ENCODE measurements at regions not wholly inside any gene's neighbourhood (a gene's known extent, or its start where the extent isn't known, plus 50 kb on each side); places are given as distances from the start of the nearest gene placed in this dataset.

DNA sequence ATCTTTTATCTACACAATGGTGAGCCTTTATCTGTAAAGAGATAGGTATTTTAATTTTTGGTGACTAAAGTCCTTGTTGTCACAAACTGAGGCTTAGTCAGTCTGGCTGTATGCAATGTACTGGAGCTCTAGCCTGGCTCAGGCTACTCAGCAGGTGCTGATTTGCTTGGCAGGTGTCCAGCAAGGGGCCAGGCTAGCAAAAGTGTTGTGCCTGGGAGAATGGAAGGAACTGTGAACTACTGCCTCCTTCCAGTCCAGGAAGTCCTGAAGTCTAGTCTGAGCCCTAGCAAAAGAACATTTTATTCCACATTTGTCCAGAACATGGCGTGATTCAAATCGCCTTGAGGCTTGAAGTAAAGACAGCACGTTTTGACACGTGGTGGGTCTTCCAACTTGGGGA lies 260.5 kb downstream of the CCDC85A start:
- H3K36me3 ChIP-seq (ENCODE audit: insufficient read depth, low read length) = no peaks in the 10 kb centered on the region
- H3K4me1 ChIP-seq (ENCODE audit: insufficient read depth, low read length, poor library complexity, severe bottlenecking) = no peaks in the 10 kb centered on the region
- no peak overlapping the region for H3K4me3 ChIP-seq (ENCODE audit: low read length, poor library complexity, severe bottlenecking)
- H3K79me2 ChIP-seq (ENCODE audit: insufficient read depth, low read length) = no peaks in the 10 kb centered on the region
- no peaks in the 10 kb centered on the region for H4K20me1 ChIP-seq (ENCODE audit: insufficient read depth, low read length, poor library complexity, severe bottlenecking)
- no peaks in the 10 kb centered on the region for H3K9me3 ChIP-seq (ENCODE audit: insufficient read depth, low read depth, low read length)
- H3F3A ChIP-seq (ENCODE audit: low read depth) = no peaks in the 10 kb centered on the region
- no peak overlapping the region for H2AFZ ChIP-seq (ENCODE audit: low read length)
- H3K27me3 ChIP-seq (ENCODE audit: insufficient read depth, low read length, poor library complexity, severe bottlenecking) = no peaks in the 10 kb centered on the region
- H3K4me2 ChIP-seq (ENCODE audit: low read depth, low read length, poor library complexity, severe bottlenecking) = no peak overlapping the region
- TF ChIP-seq, protein P1, sequence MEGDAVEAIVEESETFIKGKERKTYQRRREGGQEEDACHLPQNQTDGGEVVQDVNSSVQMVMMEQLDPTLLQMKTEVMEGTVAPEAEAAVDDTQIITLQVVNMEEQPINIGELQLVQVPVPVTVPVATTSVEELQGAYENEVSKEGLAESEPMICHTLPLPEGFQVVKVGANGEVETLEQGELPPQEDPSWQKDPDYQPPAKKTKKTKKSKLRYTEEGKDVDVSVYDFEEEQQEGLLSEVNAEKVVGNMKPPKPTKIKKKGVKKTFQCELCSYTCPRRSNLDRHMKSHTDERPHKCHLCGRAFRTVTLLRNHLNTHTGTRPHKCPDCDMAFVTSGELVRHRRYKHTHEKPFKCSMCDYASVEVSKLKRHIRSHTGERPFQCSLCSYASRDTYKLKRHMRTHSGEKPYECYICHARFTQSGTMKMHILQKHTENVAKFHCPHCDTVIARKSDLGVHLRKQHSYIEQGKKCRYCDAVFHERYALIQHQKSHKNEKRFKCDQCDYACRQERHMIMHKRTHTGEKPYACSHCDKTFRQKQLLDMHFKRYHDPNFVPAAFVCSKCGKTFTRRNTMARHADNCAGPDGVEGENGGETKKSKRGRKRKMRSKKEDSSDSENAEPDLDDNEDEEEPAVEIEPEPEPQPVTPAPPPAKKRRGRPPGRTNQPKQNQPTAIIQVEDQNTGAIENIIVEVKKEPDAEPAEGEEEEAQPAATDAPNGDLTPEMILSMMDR (conservative IDR thresholded peaks at IDR 0.05; ENCODE audit: low read length) = no peak
- TF ChIP-seq EZH2phosphoT487 (IDR thresholded peaks at IDR 0.05; ENCODE audit: borderline replicate concordance) = no peak
- H3K9ac ChIP-seq (ENCODE audit: low read depth, low read length, poor library complexity, severe bottlenecking) = no peak overlapping the region
- H3K9me2 ChIP-seq (replicated peaks; ENCODE audit: low read depth, low read length) = no peaks in the 10 kb centered on the region

DNA sequence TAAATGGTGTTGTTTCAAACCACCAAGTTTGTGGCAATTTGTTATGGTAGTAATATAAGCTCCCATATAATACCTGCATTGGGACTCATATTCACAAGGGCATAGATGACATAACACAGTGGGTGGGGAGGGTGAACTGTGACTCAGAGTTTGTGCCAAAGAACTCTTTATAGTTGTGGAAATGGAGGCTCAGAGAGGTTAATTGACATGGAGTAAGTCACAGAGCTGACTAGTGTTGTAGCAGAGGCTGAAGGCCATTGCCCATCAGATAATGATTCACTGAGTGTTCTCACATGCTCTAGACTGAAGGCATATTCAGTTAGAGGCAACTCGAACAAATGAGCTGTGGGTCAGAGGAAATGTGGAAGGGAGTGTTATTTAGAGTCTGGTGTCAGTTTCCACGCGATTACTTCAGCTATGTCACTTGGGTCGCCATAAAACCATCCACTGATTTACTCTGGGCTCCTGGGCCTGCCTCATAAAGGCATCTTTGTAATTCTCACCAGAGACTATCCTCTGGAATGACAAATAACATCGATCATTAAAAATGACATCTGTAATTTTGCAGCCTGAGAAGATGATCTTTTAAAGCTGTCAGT lies 264.7 kb downstream of the CCDC85A start:
- no peak overlapping the region for H2AFZ ChIP-seq (ENCODE audit: low read length)
- no peak overlapping the region for H3K4me2 ChIP-seq (ENCODE audit: low read depth, low read length, poor library complexity, severe bottlenecking)
- no peak overlapping the region for H3K4me3 ChIP-seq (ENCODE audit: low read length, poor library complexity, severe bottlenecking)

DNA sequence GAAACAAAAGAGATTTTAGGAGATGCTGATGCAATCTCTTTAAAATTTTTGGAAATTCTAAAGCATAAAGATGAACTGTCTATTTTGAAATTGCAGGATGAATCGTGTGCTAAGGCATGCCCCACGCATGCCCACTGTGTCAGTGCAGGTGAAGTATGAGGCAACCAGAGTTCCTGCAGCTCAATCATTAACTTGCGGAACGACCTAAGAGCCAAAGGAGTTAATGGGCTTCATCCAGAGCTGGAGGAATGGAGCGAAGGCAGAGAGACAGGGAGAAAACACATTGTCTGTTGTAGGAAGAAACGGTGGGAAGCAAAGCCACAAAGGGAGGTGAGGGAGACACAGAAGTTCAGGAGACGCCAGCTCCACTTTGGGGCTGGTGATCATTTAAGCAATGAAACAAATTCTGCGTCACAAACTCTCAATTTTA lies 265.2 kb downstream of the CCDC85A start:
- TF ChIP-seq, protein P1 (conservative IDR thresholded peaks at IDR 0.05; ENCODE audit: low read length) = no peak
- no peak for TF ChIP-seq EZH2phosphoT487 (IDR thresholded peaks at IDR 0.05; ENCODE audit: borderline replicate concordance)
- no peak overlapping the region for H3K9ac ChIP-seq (ENCODE audit: low read depth, low read length, poor library complexity, severe bottlenecking)
- H3K4me2 ChIP-seq (ENCODE audit: low read depth, low read length, poor library complexity, severe bottlenecking) = no peak overlapping the region
- no peak overlapping the region for H2AFZ ChIP-seq (ENCODE audit: low read length)
- H3K27me3 ChIP-seq (ENCODE audit: insufficient read depth, low read length, poor library complexity, severe bottlenecking) = no peaks in the 10 kb centered on the region
- H3F3A ChIP-seq (ENCODE audit: low read depth) = no peaks in the 10 kb centered on the region
- no peaks in the 10 kb centered on the region for H3K36me3 ChIP-seq (ENCODE audit: insufficient read depth, low read length)
- no peaks in the 10 kb centered on the region for H3K79me2 ChIP-seq (ENCODE audit: insufficient read depth, low read length)
- H3K4me1 ChIP-seq (ENCODE audit: insufficient read depth, low read length, poor library complexity, severe bottlenecking) = no peaks in the 10 kb centered on the region
- H3K9me2 ChIP-seq (replicated peaks; ENCODE audit: low read depth, low read length) = no peaks in the 10 kb centered on the region
- H3K9me3 ChIP-seq (ENCODE audit: insufficient read depth, low read depth, low read length) = no peaks in the 10 kb centered on the region
- H3K4me3 ChIP-seq (ENCODE audit: low read length, poor library complexity, severe bottlenecking) = no peak overlapping the region
- no peaks in the 10 kb centered on the region for H4K20me1 ChIP-seq (ENCODE audit: insufficient read depth, low read length, poor library complexity, severe bottlenecking)

More for the DNA sequence above, 264.7 kb downstream of the CCDC85A start:
- Histone ChIP-seq H3K27me3 (ENCODE audit: insufficient read depth, low read length, poor library complexity, severe bottlenecking) (no peaks in the 10 kb centered on the region), H3K9me3 (ENCODE audit: insufficient read depth, low read depth, low read length) (no peaks in the 10 kb centered on the region), H3K9ac (ENCODE audit: low read depth, low read length, poor library complexity, severe bottlenecking) (no peak overlapping the region), H4K20me1 (ENCODE audit: insufficient read depth, low read length, poor library complexity, severe bottlenecking) (no peaks in the 10 kb centered on the region), H3K9me2 (replicated peaks; ENCODE audit: low read depth, low read length) (no peaks in the 10 kb centered on the region), H3K79me2 (ENCODE audit: insufficient read depth, low read length) (no peaks in the 10 kb centered on the region), H3K36me3 (ENCODE audit: insufficient read depth, low read length) (no peaks in the 10 kb centered on the region), H3K4me1 (ENCODE audit: insufficient read depth, low read length, poor library complexity, severe bottlenecking) (no peaks in the 10 kb centered on the region), H3F3A (ENCODE audit: low read depth) (no peaks in the 10 kb centered on the region)
- no peak for TF ChIP-seq EZH2phosphoT487 (IDR thresholded peaks at IDR 0.05; ENCODE audit: borderline replicate concordance)
- TF ChIP-seq, protein P1 (conservative IDR thresholded peaks at IDR 0.05; ENCODE audit: low read length) = no peak
